ENCODE measurements at regions not wholly inside any gene's neighbourhood (a gene's known extent, or its start where the extent isn't known, plus 50 kb on each side); places are given as distances from the start of the nearest gene placed in this dataset.

GRCh38 chr12:97336900-97337751, 125.5 kb upstream of the RMST start:
- TF ChIP-seq, protein P1, sequence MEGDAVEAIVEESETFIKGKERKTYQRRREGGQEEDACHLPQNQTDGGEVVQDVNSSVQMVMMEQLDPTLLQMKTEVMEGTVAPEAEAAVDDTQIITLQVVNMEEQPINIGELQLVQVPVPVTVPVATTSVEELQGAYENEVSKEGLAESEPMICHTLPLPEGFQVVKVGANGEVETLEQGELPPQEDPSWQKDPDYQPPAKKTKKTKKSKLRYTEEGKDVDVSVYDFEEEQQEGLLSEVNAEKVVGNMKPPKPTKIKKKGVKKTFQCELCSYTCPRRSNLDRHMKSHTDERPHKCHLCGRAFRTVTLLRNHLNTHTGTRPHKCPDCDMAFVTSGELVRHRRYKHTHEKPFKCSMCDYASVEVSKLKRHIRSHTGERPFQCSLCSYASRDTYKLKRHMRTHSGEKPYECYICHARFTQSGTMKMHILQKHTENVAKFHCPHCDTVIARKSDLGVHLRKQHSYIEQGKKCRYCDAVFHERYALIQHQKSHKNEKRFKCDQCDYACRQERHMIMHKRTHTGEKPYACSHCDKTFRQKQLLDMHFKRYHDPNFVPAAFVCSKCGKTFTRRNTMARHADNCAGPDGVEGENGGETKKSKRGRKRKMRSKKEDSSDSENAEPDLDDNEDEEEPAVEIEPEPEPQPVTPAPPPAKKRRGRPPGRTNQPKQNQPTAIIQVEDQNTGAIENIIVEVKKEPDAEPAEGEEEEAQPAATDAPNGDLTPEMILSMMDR (IDR thresholded peaks at IDR 0.05), result no peak
- TF ChIP-seq POLR2A (IDR thresholded peaks at IDR 0.05), result no peak
- TF ChIP-seq EP300 (IDR thresholded peaks at IDR 0.05), result no peak
